Stomach (tissue), 4 donors: ENCODE measurements at regions not wholly inside any gene's neighbourhood (a gene's known extent, or its start where the extent isn't known, plus 50 kb on each side); places are given as distances from the start of the nearest gene placed in this dataset.

Experiments used
- EP300 ChIP-seq: sonication (generic); formaldehyde crosslinking; IDR thresholded peaks from one replicate; pipeline ENCODE4 v1.6.1; 2017; ENCODE audit warnings: antibody characterized with exemption
- POLR2A ChIP-seq, 4 donors: fragments of 450-650 bp; IDR thresholded peaks; one replicate each; pipeline ENCODE4 v1.6.1; 2016; ENCODE audit warnings: antibody characterized with exemption in 4 of 4, control low read depth in 2 of 4, mild to moderate bottlenecking in 1 of 4, moderate library complexity in 1 of 4
- POLR2AphosphoS5 ChIP-seq, 3 donors: sonication (generic); formaldehyde crosslinking; IDR thresholded peaks; one replicate each; pipeline ENCODE4 v1.6.1; 2016; ENCODE audit warnings: antibody characterized with exemption in 3 of 3
- TF ChIP-seq, protein P1 (sequence below), 7 experiments: fragments of 450-650 bp in 4 of 7; fragments of 200-600 bp in 3 of 7; sonication (generic) in 3 of 7; IDR thresholded peaks; one replicate each; pipeline ENCODE4 v1.5.1; 2016 to 2019; ENCODE audit warnings: antibody characterized with exemption in 7 of 7, control low read depth in 2 of 7, mild to moderate bottlenecking in 1 of 7

DNA sequence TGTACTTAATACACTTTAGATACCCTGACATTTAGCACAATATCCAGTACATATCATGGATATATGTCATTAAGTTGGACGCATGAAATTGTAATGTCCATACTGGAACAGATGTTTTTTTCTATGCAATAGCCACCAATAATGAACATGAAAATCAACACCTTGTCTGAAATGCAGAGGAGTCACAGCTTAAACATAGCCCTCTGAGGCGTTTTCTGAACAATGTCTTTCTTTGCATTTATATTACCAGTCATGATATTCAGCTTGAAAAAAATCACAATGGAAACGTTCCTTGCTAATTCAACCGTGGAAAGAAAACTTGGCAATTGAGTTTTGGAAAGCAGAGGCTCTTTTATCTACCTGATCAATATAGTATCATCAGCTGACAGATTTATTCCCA, 86.7 kb upstream of the COL11A1 start:
- TF ChIP-seq, protein P1, sequence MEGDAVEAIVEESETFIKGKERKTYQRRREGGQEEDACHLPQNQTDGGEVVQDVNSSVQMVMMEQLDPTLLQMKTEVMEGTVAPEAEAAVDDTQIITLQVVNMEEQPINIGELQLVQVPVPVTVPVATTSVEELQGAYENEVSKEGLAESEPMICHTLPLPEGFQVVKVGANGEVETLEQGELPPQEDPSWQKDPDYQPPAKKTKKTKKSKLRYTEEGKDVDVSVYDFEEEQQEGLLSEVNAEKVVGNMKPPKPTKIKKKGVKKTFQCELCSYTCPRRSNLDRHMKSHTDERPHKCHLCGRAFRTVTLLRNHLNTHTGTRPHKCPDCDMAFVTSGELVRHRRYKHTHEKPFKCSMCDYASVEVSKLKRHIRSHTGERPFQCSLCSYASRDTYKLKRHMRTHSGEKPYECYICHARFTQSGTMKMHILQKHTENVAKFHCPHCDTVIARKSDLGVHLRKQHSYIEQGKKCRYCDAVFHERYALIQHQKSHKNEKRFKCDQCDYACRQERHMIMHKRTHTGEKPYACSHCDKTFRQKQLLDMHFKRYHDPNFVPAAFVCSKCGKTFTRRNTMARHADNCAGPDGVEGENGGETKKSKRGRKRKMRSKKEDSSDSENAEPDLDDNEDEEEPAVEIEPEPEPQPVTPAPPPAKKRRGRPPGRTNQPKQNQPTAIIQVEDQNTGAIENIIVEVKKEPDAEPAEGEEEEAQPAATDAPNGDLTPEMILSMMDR (IDR thresholded peaks at IDR 0.05), result no peak
- TF ChIP-seq POLR2A (IDR thresholded peaks at IDR 0.05) (no peak), POLR2AphosphoS5 (IDR thresholded peaks at IDR 0.05) (no peak), EP300 (no peak)
